HG02870 (cell line): ENCODE measurements at regions not wholly inside any gene's neighbourhood (a gene's known extent, or its start where the extent isn't known, plus 50 kb on each side); places are given as distances from the start of the nearest gene placed in this dataset.
"Not testable (repeated sequence)": the region's sequence is repeated elsewhere in the genome, so short reads cannot be mapped to it uniquely, and the experiment has no call there.

ENCODE experiments used
- ATAC-seq: cut with Tn5 transposase; IDR thresholded peaks from one replicate; pipeline ENCODE4 v1.9.1; 2021; ENCODE audit warnings: mild to moderate bottlenecking, moderate library complexity; ENCODE audit not compliant: unreplicated experiment

DNA sequence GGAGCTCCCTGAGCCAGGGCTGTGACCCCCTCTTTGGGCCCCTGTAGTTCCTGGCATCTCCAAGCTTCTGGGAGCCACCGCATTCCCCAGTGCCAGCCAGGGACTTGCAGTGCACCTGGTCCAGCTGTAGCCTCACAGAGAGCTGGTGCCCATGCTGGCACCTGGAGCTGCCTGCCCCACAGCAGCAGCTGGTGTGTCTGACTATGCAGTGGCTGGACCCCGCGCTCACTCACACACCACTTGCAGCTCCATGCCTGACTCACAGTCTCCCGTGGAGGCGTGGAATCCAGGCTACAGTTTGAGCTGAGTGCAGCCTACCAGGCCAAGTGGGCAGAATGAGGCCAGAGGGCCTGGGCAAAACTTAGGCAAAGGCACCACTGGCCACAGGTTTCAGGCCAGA, 102.2 kb upstream of the NAMPT start:
- ATAC-seq: no peak

DNA sequence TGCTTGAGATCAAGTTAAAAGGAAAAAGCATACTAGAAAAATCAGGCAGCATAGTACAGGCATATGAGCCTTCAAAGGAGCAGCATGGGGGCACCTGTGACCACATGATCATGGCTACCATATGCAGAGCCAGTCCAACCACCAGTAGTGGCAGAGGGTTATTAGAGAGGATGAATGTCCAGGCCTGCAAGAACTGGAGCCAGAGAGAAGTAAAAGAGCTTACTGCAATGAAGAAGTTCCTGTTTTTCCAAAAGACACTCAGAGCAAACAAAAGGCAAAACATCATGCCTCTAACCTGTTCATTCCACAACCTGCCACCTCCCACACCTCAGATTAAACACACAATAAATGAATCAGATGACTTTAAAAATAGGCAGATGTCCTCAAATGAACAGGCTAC, 99.6 kb upstream of the NAMPT start:
- ATAC-seq: no peak

DNA sequence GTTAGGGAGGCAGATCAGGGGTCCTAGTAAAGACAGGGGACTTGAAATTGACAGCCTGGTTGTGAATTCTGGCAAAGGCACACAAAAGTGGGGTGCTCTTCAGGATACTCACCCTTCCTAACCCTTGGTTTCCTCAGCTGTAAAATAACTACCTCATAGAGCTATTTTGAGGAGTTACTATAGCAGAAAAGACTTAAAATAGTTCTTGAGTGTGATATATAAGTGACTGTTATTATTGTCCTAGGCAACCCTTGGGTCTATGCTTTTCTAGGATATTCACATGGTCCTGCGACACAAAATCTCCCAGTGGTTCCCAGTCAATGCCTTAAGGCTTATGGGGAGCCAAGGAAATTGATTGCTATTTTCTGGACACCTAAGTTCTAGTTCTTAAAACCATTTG, 98.1 kb upstream of the NAMPT start:
- ATAC-seq: no peak

DNA sequence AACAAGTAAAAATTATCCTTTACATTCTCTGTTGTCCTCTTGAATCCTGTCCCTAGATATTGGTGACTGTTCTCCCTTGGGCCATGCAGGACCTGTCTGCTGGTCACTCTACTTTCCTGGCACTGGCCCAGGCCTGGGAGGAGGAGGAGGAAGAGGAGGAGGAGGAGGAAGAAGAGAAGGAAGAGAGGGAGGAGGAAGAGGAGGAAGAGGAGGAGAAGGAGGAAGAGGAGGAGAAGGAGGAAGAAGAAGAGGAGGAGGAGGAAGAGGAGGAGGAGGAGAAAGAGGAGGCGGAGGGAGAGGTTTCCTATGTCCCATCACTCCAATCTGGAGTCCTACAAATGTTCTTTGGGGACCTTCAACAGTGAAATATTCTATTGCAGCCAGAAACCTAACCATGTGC, 97.3 kb upstream of the NAMPT start:
- ATAC-seq: no peak

DNA sequence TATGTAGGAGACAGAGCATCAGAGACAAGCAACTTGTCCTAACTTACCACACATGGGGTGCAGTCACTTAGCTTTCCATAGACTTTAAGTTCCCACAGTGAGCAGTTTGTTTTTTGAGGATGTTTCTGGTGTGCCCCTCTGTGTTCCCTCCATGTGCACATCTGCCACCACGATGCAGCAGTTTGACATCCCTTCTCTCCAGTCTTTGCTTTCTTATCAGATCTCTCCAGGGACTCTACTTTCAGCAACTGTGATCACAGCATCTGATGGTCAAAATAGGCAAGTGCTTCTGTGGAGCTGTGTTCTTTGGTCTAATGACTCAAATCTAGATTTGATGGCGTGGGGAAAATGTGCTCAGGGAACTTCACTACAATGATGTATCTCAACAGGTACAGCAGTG, 96.5 kb upstream of the NAMPT start:
- ATAC-seq: no peak

DNA sequence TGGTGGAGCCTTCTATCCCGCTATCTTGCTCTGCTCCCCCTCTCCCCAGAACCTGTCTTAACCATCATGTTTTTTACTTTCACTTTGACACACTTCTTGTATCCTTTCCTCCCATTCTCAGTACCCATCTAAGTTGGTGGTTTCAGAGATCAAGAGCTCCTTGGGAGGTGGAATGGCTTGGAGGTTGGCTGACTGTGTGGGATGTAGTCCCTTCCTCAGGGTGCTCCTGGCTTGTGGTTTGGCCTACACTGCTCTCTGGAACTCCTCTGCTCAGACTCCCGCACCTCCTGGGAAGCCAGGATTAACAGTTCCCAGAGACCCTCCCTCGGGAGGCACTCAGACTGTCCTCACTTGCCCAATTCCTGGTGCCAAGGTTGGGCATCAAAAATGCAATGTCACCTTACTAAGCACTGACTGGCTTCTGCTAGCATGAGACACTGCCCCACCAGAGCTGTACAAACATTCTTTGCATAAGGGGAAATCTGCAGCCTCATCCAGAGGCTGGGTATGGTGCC, 93.1 kb upstream of the NAMPT start:
- ATAC-seq: no peak

DNA sequence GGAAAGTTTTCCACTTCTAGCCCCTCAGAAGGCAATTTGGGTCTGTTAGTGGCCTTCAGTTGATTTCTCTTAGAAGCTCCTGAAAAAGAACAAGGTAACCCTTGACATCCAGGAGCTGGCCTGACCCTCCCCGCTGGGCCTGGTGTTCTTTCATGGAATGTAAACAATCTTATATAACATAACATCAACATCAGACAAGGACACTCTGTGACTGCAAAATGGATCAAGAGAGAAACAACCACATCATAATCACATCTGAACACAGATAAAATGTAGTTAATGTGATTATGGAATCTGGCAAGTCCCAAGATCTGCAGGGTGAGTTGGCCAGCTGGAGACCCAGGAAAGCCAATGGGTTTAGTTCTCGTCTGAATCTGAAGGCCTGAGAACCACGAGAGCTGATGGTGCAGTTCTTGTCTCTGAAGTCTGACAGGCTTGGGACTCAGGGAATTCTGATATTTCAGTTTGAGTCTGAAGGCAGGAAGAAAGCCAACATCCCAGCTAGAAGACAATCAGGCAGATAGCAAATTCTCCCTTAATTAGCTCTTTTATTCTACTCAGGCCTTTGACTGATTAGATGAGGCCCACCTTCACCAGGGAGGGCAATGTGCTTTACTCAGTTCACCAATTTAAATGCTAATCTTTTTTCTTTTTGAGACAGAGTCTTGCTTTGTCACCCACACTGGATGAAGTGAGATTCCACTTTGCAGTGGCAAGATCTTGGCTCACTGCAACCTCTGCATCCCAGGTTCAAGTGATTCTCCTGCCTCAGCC, 91.4 kb upstream of the NAMPT start:
- ATAC-seq: no peak

DNA sequence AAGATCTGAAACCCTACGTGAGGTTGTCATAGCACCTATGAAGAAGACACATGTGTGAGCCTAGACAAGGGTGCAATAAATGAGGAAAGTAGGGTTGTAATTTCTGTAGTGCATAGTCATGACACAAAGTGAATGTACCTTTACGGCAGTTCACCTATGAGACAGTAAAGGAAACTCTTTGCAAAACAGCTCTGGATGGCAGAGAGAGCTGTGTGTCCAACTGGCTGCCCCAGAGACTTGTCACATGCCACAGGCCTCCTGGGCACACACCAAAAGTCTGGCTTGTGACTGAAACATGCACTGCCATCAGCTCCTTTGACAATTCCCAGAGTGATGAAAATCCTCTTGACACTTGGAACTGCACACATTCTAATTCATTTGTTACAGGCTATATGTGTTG, 90.7 kb upstream of the NAMPT start:
- ATAC-seq: no peak

DNA sequence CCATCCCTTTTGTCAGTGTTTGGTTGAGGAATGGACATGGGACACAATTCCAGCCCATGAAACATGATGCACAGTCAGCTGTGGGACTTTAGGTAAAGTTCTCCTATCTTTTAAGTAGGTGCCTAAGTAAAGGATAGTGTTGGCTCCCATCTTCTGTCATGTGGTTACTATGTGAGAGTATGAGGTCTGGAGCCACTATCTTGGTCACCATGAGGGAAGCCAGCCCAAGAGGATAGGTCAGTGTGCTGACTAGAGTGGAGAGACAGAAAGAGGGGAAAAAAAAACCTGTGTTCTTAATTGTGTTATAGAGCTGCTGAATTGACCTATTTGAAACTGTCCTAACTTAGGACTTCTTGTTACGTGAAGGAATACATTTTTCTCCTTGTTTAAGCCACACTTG, 89.7 kb upstream of the NAMPT start:
- no peak for ATAC-seq

DNA sequence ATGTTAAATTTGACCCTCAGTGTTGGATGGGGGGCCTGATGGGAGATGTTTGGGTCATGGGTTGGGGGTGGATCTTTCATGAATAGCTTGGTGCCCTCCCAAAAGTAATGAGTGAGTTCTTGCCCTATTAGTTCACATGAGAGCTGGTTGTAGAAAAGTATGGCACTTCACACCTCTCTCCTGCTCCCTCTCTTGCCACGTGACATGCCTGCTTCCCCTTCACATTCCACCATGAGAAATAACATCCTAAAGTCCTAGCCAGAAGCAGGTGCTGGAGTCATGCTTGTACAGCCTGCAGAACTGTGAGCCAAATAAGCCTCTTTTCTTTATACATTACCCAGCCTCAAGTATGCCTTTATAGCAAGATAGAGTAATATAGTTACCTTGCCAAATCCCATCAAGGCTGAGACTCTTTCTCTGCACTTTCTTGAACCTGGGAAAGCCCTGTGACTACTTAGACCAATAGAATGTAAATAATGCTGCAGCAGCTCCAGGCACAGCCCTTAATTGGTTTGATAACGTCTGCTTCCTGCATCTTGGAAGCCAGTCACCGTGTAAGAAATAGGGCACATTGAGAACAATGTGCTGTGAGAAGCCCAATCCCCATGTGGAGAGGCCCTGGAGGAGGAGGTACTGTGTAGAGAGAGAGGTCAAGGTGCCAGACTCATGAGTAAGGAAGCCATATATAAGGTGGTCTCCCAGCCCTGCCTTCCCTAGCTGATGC, 88.0 kb upstream of the NAMPT start:
- no peak for ATAC-seq

DNA sequence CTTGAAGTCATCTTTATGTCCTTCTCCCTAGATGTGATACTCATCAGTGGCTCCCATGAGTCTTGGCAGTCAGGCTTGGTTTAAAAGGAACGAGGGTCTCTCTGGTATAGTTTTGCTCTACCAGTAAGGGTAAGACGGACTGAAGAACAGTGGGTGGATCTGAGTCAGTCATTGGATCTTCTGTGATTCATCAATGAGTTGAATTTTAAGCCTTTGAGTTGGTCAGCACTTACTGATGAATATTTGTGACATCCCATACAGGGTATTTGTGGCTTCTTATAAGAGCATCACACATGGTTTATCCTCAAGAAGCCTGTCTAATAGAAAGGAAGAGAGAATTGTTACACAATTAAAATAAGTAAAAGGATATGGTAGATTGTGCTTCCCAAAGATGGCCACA, 87.3 kb upstream of the NAMPT start:
- ATAC-seq: no peak

DNA sequence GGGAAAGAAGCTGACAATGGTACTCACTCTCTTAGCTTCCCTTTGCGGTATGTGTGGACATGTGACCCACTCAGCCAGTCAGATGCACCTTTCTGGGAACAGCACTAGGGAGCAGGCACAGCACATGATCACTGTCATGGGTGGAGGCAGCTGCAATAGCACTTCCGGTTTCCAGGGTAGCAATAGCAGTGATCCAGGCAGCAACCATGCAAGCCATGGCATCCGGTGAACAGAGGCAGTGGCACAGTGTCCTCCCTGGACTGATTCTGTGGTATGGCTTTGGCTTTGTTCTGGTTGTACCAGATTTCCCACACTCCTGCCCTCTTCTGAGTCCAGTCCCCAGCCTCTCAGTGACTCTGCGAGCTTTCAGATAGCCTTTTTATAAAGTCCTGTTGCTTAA, 86.8 kb upstream of the NAMPT start:
- no peak for ATAC-seq

DNA sequence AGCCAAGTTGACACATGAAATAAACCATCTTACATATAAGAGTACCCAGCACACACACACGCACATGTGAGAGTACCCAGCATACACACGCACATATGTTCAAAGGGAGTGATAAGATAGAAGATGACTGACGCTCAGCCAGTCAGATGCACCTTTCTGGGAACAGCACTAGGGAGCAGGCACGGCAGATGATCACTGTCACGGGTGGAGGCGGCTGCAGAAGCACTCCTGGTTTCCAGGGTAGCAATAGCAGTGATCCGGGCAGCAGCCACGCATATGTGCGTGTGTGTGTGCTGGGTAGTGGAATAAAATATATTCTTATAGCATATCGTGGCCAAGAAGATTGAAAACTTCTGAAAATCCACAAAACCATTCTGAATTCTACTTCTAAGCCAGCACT, 85.8 kb upstream of the NAMPT start:
- ATAC-seq: no peak

DNA sequence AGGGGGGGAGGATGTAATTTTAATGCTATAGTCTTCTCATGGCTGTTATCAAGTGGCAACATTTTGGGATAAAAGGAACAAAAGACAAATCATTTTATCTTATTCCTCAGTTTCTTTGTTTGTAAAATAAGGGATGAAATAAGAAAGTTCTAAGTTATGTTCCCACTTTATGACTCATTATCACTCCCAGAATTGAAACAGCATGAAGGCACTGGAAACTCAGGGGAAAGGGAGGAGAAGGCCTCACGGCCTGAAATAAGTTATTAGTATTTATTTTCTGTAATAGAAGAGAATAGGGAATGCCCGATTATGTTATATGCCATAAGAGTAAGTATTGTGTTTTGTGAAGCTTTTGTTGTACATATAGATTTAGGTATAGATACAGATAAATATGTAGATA, 85.0 kb upstream of the NAMPT start:
- ATAC-seq: no peak

DNA sequence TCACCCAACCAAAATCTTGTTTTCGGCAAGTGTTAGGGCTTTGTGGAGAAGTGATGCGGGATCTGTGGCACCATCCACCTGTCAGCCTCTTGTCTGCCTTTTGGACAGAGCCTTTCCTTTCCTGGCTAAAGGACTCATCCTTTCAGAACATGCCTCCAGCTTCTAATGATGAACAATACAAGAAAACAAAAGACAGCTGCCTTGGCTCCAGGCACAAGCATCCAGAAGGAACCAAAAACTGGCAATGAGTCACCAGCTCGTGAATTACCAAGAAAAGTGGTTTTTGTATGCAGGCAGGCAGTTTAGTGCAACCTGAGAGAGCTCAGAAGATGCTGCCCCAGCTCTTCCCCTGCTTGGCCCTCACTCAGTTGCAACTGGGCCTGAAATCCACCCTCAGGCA, 84.6 kb upstream of the NAMPT start:
- ATAC-seq: no peak

DNA sequence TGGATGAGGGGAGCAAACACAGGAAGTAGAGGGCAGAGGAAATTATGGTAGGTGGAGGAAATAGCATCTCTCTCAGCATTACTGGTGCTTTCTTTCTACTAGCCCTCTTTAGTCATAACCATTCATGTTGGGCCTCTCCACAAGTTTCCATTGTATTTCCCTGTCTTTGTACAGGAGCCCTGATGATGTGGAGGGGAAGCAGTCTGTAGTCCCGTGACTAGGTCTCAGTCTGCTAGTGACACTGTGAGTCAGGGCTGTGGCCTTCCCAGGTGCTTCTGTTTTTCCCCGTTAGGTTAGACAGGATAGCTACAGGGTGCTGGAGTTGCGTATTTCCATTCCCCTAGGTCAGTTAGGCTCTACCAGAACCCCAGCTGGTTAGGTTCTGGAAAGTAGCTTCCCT, 82.9 kb upstream of the NAMPT start:
- no peak for ATAC-seq

DNA sequence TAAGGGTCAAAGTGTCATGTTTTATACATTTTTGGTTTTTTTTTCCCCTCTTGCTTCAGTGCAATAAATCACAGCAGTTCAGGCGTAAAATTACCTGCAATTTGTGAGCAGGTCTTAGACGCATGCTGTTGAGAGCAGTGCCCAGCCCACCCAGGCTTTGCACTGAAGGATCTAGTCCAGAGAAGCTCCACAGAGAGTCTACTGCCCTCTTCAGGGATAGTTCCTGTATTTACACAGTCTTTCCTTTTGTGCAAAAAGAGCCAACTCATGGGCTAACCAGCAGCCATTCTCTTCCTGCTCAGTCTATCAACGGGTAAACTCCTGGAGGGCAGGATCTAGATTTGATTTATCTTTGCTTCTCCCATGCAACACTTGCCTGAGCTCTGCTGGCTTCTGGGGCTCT, 82.2 kb upstream of the NAMPT start:
- no peak for ATAC-seq

DNA sequence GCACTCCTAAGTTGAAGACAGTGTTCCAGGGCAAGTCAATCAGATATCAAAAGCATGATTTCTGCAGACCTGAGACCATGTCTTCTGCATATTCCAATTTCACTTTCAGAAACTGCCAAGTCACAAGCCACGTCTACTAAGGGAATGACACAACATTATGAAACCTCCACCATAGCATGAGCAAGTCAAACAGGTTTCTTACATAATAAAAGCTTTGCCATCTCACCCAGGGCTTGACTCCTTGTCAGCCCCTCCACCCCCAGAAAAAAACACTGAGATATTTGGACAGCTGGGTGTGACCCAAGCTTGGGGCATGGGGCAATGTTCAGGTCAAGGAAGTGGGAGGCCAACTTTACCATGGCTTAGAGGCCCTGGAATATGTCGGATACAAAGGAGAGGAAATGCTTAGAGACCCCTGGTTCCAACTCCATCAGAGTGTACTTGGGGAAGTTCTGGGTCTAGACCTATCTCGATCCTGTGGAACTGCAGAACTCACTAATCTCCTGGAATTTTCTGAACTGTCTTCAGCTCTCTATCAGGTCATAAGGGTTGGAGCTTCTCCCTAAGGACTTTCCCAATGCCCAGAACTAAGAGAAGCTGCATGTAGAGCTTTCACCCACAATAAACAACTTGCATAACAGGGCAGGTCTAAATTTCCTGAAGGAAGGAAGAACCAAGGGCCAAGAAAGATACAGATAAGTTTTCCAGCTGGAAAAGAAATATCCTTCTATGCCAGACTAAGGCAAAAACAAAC, 80.6 kb upstream of the NAMPT start:
- ATAC-seq: no peak

DNA sequence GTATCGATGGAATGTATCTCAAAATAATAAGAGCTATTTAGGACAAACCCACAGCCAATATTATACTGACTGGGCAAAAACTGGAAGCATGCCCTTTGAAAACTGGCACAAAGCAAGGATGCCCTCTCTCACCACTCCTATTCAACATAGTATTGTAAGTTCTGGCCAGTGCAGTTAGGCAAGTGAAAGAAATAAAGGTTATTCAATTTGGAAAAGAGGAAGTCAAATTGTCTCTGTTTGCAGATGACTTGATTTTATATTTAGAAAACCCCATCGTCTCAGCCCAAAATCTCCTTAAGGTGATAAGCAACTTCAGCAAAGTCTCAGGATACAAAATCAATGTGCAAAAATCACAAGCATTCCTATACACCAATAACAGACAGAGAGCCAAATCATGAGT, 77.7 kb upstream of the NAMPT start:
- ATAC-seq: not testable (repeated sequence)

DNA sequence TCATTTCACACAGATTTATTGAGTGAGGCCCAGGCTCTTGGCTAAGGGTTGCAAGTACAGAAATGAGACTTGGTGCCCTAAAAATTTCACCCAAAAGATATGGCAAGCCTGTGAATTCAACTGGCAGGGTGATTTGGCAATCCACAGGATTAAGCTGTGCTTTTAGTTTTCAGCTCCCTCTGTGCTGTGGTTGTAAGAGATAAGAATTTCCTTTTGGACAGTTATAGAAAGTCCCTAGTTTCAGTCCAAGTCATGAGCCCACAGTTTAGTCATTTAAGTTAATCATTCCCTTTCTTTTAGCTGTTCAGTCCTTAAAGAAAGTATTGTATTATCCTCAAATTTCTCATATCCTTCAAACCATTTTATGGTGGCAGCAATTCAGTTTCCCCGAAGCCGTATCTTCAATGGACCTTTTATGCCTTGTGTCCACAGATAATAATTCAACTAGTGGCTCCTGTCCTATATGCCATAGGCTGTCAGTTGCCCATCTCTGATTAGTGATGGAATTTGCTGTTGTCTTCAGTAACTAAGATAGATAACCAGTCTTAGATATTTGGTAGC, 73.4 kb upstream of the NAMPT start:
- ATAC-seq: no peak

DNA sequence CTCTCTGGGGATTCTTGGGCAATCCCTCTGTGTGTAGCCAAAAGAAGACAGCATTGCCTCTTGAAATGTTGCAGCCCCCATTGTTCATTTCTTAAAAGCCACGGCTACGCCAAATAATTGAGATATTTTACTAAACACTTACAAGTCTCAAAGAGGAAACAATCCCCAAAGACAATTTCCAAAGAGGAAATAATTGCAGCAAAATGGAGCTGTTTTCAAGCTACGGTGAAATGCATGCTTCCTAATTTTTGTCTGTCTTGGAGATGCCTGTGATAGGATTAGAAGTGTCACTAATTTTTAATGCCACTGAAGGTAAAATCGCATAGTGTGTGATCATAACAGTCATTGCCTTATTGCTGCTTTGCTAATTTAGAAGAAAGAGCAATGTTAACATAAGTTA, 72.9 kb upstream of the NAMPT start:
- ATAC-seq: no peak
